Effector memory CD8-positive, alpha-beta T cell (primary cell): ENCODE measurements at regions not wholly inside any gene's neighbourhood (a gene's known extent, or its start where the extent isn't known, plus 50 kb on each side); places are given as distances from the start of the nearest gene placed in this dataset.

ENCODE experiments used
- ATAC-seq: fragments of 150-1000 bp; cut with Tn5 transposase; replicated peaks from 2 replicates; pipeline ENCODE4 v1.10.0; 2021; ENCODE audit warnings: mild to moderate bottlenecking, moderate library complexity
- DNase-seq, 3 experiments: peaks; one replicate each; pipeline ENCODE4 v3.0.0; 2021
- H3K27ac Mint-ChIP-seq, 2 donors: one replicate each; pipeline ENCODE4 v1.8.0; 2022; ENCODE audit warnings: mild to moderate bottlenecking in 2 of 2, mixed read lengths in 2 of 2, moderate library complexity in 2 of 2
- H3K27me3 Mint-ChIP-seq, 2 donors: one replicate each; pipeline ENCODE4 v1.8.0; 2022; ENCODE audit warnings: mixed read lengths in 2 of 2
- H3K36me3 Mint-ChIP-seq: one replicate; pipeline ENCODE4 v1.8.0; 2022; ENCODE audit warnings: mild to moderate bottlenecking, moderate library complexity, mixed read lengths; ENCODE audit not compliant: insufficient read depth
- H3K4me1 Mint-ChIP-seq, 2 donors: one replicate each; pipeline ENCODE4 v1.8.0; 2022; ENCODE audit warnings: low read depth in 2 of 2, mixed read lengths in 2 of 2
- H3K4me3 Mint-ChIP-seq, 2 donors: one replicate each; pipeline ENCODE4 v1.8.0; 2022; ENCODE audit warnings: mild to moderate bottlenecking in 2 of 2, mixed read lengths in 2 of 2, moderate library complexity in 2 of 2
- H3K9me3 Mint-ChIP-seq, 2 donors: one replicate each; pipeline ENCODE4 v1.8.0; 2022; ENCODE audit warnings: mixed read lengths in 2 of 2

GRCh38 chr1:87528754-87529517 lies 200.3 kb downstream of the LMO4 start:
- ATAC-seq (no peak), DNase-seq (no peak)
- H3K4me1 Mint-ChIP-seq: no peaks in the 10 kb centered on the region
- peaks cover 18 to 21% of the 10 kb centered on the region in 2 donors for H3K27me3 Mint-ChIP-seq
- H3K4me3 Mint-ChIP-seq: no peak overlapping the region
- no peaks in the 10 kb centered on the region for H3K36me3 Mint-ChIP-seq
- no peaks in the 10 kb centered on the region for H3K9me3 Mint-ChIP-seq
- H3K27ac Mint-ChIP-seq: no peak overlapping the region

DNA sequence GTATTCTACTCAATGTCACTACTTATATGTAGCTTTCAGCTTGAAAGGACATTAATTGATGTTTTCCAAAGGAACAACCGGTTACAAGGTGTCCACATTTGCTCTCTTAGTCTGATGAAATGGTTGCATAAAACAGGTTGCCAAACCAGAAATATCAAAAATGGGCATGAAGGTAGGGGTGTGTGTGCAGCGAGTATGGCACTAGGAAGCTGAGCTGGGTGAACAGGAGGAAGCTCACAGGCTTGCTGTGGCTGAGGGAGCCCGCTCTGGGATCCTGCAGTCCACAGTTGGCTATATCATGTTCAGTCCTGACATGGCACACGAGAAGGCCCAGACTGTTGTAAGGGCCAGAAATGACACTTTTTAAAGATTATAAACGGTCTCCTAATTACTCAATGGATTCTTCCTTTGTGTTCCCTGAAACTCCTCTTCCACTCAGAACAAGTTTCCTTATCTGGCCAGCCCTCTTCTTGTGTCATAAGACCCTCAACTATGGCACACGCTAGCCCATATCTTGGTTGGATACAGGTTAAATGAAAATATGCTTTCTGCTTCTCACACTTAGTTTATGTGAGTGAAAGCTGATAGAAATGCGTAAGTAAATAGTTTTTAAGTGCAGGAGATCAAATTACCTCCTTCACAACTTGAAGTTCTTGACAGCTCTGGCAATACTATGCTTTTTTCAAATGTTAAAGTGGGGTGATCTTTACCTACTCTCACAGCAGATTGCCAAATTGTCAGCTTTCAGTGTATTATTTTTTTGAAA lies 201.5 kb downstream of the LMO4 start:
- ATAC-seq: no peak
- no peaks in the 10 kb centered on the region for H3K36me3 Mint-ChIP-seq

GRCh38 chr1:87535551-87535950 lies 206.9 kb downstream of the LMO4 start:
- Mint-ChIP-seq H3K27me3 (peaks cover 0 to 15% of the 10 kb centered on the region in 2 donors), H3K4me1 (no peaks in the 10 kb centered on the region), H3K27ac (no peak overlapping the region), H3K9me3 (peaks cover 0 to 2% of the 10 kb centered on the region in 2 donors), H3K36me3 (no peaks in the 10 kb centered on the region), H3K4me3 (no peak overlapping the region)
- DNase-seq (no peak), ATAC-seq (no peak)

More for the DNA sequence above, 201.5 kb downstream of the LMO4 start:
- H3K9me3 Mint-ChIP-seq: peaks cover 0 to 2% of the 10 kb centered on the region in 2 donors
- no peak for DNase-seq
- peaks cover 9 to 11% of the 10 kb centered on the region in 2 donors for H3K27me3 Mint-ChIP-seq
- no peak overlapping the region for H3K27ac Mint-ChIP-seq
- H3K4me3 Mint-ChIP-seq: no peak overlapping the region
- H3K4me1 Mint-ChIP-seq: no peaks in the 10 kb centered on the region

- Mint-ChIP-seq H3K4me1 (no peaks in the 10 kb centered on the region), H3K27me3 (peaks cover 0 to 15% of the 10 kb centered on the region in 2 donors), H3K9me3 (peaks cover 2 to 7% of the 10 kb centered on the region in 2 donors), H3K4me3 (no peak overlapping the region), H3K36me3 (no peaks in the 10 kb centered on the region), H3K27ac (no peak overlapping the region)
- ATAC-seq (no peak), DNase-seq (no peak)
Measured at GRCh38 chr1:87539147-87539546, 210.5 kb downstream of the LMO4 start.

DNA sequence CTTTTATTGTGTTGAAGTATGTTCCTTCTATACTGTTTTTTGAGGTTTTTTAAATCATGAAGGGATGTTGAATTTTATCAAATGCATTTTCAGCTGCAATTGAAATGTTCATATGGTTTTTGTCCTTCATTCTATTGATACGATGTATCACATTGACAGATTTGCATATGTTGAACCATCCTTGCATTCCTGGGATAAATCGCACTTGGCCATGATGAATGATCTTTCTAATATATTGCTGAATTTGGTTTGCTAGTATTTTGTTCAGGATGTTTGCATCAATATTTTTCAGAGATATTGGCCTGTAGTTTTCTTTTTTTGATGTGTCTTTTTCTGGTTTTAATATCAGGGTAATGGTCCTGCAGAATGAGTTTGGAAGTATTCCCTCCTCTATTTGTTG lies 214.0 kb downstream of the LMO4 start:
- Mint-ChIP-seq H3K27ac (no peak overlapping the region), H3K9me3 (peaks cover 11 to 19% of the 10 kb centered on the region in 2 donors), H3K4me1 (no peaks in the 10 kb centered on the region), H3K4me3 (no peak overlapping the region), H3K36me3 (peaks cover 1% of the 10 kb centered on the region), H3K27me3 (peaks cover 11 to 16% of the 10 kb centered on the region in 2 donors)
- DNase-seq (no peak), ATAC-seq (no peak)

GRCh38 chr1:87549738-87550137 lies 221.1 kb downstream of the LMO4 start:
- peaks cover 2% of the 10 kb centered on the region for H3K36me3 Mint-ChIP-seq
- H3K4me1 Mint-ChIP-seq: no peaks in the 10 kb centered on the region
- H3K4me3 Mint-ChIP-seq: no peak overlapping the region
- DNase-seq (no peak), ATAC-seq (no peak)
- H3K9me3 Mint-ChIP-seq: peaks cover 10 to 12% of the 10 kb centered on the region in 2 donors
- H3K27me3 Mint-ChIP-seq: peaks cover 14 to 31% of the 10 kb centered on the region in 2 donors
- H3K27ac Mint-ChIP-seq: no peak overlapping the region

GRCh38 chr1:87553511-87553910 lies 224.8 kb downstream of the LMO4 start:
- Mint-ChIP-seq H3K4me1 (no peaks in the 10 kb centered on the region), H3K4me3 (no peak overlapping the region), H3K36me3 (no peaks in the 10 kb centered on the region), H3K9me3 (no peaks in the 10 kb centered on the region), H3K27ac (no peak overlapping the region), H3K27me3 (peaks cover 14 to 28% of the 10 kb centered on the region in 2 donors)
- ATAC-seq: no peak
- DNase-seq: no peak

GRCh38 chr1:87555366-87555765 lies 226.7 kb downstream of the LMO4 start:
- Mint-ChIP-seq H3K4me1 (no peaks in the 10 kb centered on the region), H3K36me3 (no peaks in the 10 kb centered on the region), H3K9me3 (no peaks in the 10 kb centered on the region), H3K27me3 (peaks cover 14 to 21% of the 10 kb centered on the region in 2 donors), H3K4me3 (no peak overlapping the region), H3K27ac (no peak overlapping the region)
- ATAC-seq: no peak
- DNase-seq: no peak

GRCh38 chr1:87556326-87556725 lies 227.6 kb downstream of the LMO4 start:
- H3K36me3 Mint-ChIP-seq: no peaks in the 10 kb centered on the region
- no peaks in the 10 kb centered on the region for H3K4me1 Mint-ChIP-seq
- no peak overlapping the region for H3K27ac Mint-ChIP-seq
- no peaks in the 10 kb centered on the region for H3K9me3 Mint-ChIP-seq
- H3K4me3 Mint-ChIP-seq: no peak overlapping the region
- H3K27me3 Mint-ChIP-seq: peaks cover 14 to 17% of the 10 kb centered on the region in 2 donors
- ATAC-seq (no peak), DNase-seq (no peak)

DNA sequence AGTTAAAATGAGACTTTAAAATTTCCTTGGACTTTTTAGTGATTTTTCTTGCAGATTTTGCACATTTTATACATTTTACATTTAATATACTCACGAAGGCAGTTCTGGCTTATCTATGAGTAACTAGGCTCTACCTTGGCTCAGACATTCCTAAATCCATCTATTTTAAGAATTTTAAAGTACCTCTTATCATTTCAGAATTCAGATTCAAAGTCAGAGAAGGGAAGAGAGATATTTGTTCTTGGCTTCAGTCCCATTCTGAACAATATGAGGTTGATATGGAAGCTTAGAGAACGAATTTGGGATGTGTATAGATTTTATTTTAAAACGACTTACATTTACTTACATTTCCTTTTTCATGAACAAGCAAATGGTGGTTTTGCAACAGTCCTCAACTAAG lies 230.2 kb downstream of the LMO4 start:
- Mint-ChIP-seq H3K27me3 (peaks cover 14 to 17% of the 10 kb centered on the region in 2 donors), H3K36me3 (no peaks in the 10 kb centered on the region), H3K27ac (no peak overlapping the region), H3K4me1 (no peaks in the 10 kb centered on the region), H3K4me3 (no peak overlapping the region), H3K9me3 (no peaks in the 10 kb centered on the region)
- no peak for DNase-seq
- ATAC-seq: no peak

DNA sequence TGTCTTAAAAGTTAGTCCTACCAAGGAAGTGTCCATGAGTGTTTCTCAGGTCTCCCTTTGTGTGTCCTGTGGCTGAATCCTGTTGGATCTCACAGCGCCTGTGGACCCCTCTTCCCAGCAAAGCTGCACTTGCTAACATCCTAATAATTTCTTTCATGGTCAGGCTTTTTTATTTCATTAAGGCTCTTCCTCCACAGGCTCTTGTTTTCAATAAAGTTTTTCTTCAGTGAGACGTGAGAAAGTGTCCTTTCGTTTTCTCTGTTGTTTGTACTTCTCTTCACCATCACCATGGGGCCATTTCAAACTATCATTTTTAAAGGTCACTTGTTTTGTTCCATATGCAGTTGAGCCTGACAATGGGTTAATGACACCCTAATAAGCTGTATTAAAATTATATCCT lies 231.5 kb downstream of the LMO4 start:
- Mint-ChIP-seq H3K36me3 (no peaks in the 10 kb centered on the region), H3K9me3 (no peaks in the 10 kb centered on the region), H3K27ac (no peak overlapping the region), H3K27me3 (peaks cover 12 to 14% of the 10 kb centered on the region in 2 donors), H3K4me3 (no peak overlapping the region), H3K4me1 (no peaks in the 10 kb centered on the region)
- no peak for ATAC-seq
- no peak for DNase-seq

- peaks cover 9 to 16% of the 10 kb centered on the region in 2 donors for H3K27me3 Mint-ChIP-seq
Measured at GRCh38 chr1:87560601-87561360, 232.1 kb downstream of the LMO4 start.

GRCh38 chr1:87563211-87563610 lies 234.5 kb downstream of the LMO4 start:
- H3K27me3 Mint-ChIP-seq: peaks cover 0 to 13% of the 10 kb centered on the region in 2 donors
- DNase-seq (no peak), ATAC-seq (no peak)
- no peak overlapping the region for H3K4me3 Mint-ChIP-seq
- H3K9me3 Mint-ChIP-seq: no peaks in the 10 kb centered on the region
- no peak overlapping the region for H3K27ac Mint-ChIP-seq
- no peaks in the 10 kb centered on the region for H3K36me3 Mint-ChIP-seq
- no peaks in the 10 kb centered on the region for H3K4me1 Mint-ChIP-seq

More at GRCh38 chr1:87560601-87561360, 232.1 kb downstream of the LMO4 start:
- no peaks in the 10 kb centered on the region for H3K36me3 Mint-ChIP-seq
- no peaks in the 10 kb centered on the region for H3K4me1 Mint-ChIP-seq
- H3K4me3 Mint-ChIP-seq: no peak overlapping the region
- H3K9me3 Mint-ChIP-seq: no peaks in the 10 kb centered on the region
- DNase-seq (no peak), ATAC-seq (no peak)
- no peak overlapping the region for H3K27ac Mint-ChIP-seq
